ELR (cell line): ENCODE measurements at regions not wholly inside any gene's neighbourhood (a gene's known extent, or its start where the extent isn't known, plus 50 kb on each side); places are given as distances from the start of the nearest gene placed in this dataset.
"Not testable (repeated sequence)": the region's sequence is repeated elsewhere in the genome, so short reads cannot be mapped to it uniquely, and the experiment has no call there.

Source experiments
- DNase-seq: peaks from one replicate; pipeline ENCODE4 v3.0.0-alpha.2; 2015; ENCODE audit warnings: low read depth

- not testable (repeated sequence) for DNase-seq
These were observed 91.5 kb upstream of the MBIP start for GRCh38 chr14:36411951-36412350.

GRCh38 chr14:36408388-36408787 is 88.0 kb upstream of the MBIP start:
- peak; percentile 9 for DNase-seq

GRCh38 chr14:36405589-36406274 is 85.3 kb upstream of the MBIP start:
- no peak for DNase-seq

DNA sequence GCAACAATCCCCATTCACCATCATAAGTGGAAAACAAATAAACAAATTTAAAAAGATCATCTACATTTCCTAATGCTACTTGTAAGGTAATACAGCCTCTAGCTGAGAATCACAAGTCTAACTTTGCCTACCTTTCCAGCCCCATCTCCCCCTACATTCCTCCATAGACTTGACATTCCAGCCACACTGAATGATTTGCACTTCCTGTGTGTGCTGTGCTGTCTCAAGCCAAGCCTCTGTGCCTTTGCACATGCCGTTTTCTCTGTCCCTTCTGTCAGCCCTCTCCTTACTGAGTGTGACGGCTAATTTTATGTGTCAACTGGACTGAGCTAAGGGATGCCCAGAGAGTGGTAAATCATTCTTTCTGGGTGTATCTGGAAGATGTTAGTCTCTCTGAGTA is 82.4 kb upstream of the MBIP start:
- DNase-seq = no peak

- no peak for DNase-seq
These were observed 78.2 kb upstream of the MBIP start for GRCh38 chr14:36398463-36399291.

DNA sequence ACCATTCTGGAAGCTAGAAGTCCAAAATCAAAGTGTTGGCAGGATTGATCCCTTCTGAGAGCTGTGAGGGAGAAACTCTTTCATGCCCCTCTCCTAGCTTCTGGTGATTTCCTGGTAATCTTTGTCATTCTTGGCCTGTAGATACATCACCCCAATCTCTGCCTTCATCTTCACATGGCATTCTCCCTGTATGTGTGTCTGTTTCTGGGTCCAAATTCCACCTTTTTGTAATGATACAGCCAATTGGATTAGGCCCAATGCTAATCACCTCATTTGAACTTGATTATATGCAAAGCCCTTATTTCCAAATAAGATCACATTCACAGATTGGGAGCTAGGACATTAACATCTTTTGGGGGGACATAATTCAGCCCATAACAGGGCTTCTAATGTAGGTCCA is 76.9 kb upstream of the MBIP start:
- no peak for DNase-seq

DNA sequence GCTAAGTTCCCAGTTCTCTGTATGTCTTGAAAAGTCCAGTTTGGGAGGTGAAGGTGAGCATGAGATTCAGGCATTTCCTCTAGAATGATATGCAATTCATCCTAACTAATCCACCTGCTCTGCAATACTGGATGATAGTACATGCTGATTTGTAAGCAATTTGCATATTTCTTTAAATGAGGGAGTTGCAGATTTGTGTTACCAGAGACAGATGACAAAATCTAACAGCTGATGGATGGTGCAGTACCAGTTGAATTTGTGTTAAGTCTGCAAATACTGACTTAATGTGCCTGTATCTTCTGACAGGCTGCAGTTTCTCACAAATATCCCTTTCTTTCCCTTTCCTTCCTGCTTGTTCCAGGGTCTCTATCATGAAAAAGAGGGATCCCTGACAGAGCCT is 76.4 kb upstream of the MBIP start:
- no peak for DNase-seq

DNA sequence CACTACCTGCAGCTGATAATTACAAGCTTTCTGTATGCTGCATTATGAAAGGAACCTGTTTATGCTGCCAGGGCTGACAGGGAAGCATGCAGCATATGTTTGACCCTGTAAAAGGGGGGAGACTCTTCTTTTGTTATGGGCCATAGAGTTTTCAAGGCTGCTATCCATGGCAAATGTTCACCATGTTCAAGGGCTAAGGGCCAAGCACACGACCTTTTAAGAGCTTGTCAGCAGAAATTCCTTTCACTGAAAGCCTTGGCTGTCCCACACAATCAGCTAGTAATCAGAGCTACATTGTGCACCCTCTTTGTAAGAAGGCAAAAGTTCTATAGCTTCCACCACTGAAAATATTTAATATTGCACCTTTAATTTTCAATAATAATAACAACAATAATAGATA is 74.2 kb upstream of the MBIP start:
- no peak for DNase-seq

- no peak for DNase-seq
These were observed 70.3 kb upstream of the MBIP start for GRCh38 chr14:36390718-36391117.

DNA sequence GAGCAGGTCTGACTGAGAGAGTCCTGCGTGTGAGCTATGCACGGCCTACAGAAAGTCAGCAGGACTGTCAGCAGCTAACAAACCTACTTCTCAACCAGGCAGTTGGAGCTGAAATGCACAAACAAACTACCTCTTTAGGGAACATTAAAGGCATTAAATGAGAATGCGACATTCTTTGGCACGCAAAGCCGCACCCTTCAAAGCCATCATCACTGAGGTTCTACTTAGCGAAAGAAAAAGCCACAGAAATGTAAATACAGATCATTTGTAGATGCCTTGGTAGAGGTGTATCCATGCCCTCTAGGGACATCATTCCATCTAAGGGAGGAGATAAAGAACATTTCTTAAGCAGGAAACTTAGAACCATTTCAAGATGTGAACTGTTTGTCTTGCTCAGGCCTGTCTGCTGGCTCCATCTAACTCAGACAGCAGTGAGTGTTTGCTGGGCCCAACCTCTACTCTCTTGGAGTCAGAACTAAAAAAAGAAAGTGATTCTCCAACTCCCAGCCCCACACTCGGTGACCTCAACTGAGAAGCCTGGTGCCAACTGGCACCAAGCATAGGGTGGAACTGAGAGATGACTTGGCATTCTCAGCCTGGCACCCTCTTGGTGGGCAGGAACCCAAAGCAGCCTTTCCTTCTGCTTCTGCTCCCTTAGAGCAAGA is 63.5 kb upstream of the MBIP start:
- no peak for DNase-seq

DNA sequence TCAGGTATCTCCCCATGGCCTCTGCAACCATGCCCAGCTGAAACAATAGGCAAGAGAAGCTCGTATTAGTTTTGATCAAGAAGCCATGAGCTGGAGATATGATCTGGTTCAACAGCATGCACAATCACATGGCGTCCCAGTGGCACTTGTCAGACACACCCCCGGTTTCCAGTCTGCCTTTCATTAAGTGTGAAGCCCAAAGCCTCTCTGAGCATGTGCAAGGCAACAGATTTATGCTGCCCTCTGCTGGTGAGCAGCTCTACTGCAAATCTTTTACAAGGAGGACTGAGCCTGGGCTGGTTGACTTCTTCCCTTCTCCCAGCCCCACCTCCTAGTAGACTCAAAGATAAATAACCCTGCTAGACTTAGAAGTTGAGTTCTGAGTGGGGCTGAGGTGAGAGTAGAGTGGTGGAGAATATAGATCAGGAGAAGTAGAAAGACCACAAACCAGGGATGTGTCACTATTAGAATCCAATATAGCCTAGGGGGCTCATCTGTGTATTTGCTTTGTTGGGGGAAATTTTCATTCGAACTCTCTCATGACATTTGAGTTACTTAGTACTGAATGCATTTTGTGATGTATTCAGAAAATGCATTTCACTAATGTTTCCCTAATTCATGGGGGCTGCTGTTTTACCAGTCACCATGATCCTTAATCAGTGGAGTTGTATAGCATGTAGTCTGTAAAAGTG is 53.7 kb upstream of the MBIP start:
- peak; percentile 77 for DNase-seq
